ENCODE measurements at regions not wholly inside any gene's neighbourhood (a gene's known extent, or its start where the extent isn't known, plus 50 kb on each side); places are given as distances from the start of the nearest gene placed in this dataset.

DNA sequence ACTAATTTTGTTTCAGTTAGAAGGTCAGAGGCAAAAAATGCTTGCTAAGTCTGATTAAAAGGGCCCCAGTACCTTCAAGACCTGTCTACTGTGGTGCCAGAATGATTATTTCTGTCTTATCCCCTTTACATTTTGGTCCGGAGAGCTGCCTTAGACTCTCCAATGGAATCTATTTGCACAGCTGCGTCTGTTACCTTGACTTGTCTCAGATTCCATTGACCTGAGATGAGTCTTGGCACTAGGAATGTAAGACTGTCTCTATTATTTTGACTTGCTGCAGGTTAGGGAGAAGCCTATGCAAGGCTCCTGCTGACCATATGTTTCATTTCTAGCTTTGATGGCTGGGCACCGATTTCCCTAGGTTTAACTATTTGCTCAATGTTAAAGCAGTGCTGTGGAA, 457.6 kb downstream of the KCTD8 start:
- no peak for TF ChIP-seq CTCF (conservative IDR thresholded peaks at IDR 0.05)
- TF ChIP-seq ZFX (IDR thresholded peaks at IDR 0.05) = no peak
